BE2C (cell line): ENCODE measurements at regions not wholly inside any gene's neighbourhood (a gene's known extent, or its start where the extent isn't known, plus 50 kb on each side); places are given as distances from the start of the nearest gene placed in this dataset.

Source experiments
- DNase-seq: peaks from one replicate; pipeline ENCODE4 v3.0.0-alpha.2; 2020
- H3K27me3 ChIP-seq: fragments of 250-450 bp; sonication (Bioruptor Pico); 2 replicates; pipeline ENCODE4 v1.5.1; 2020; ENCODE audit warnings: mild to moderate bottlenecking
- H3K36me3 ChIP-seq: fragments of 250-450 bp; sonication (Bioruptor Pico); 2 replicates; pipeline ENCODE4 v1.5.1; 2020; ENCODE audit warnings: mild to moderate bottlenecking
- H3K4me1 ChIP-seq: fragments of 250-450 bp; sonication (Bioruptor Pico); 2 replicates; pipeline ENCODE4 v1.5.1; 2020
- H3K4me3 ChIP-seq: 2 replicates; pipeline ENCODE4 v1.5.1; 2011; ENCODE audit warnings: low read depth, low read length
- H3K9me3 ChIP-seq: fragments of 250-450 bp; sonication (Bioruptor Pico); 2 replicates; pipeline ENCODE4 v1.5.1; 2020
- TF ChIP-seq, protein P1 (sequence below): IDR thresholded peaks from 2 replicates; pipeline ENCODE4 v1.5.1; 2012; ENCODE audit warnings: mild to moderate bottlenecking, low read depth, low read length

DNA sequence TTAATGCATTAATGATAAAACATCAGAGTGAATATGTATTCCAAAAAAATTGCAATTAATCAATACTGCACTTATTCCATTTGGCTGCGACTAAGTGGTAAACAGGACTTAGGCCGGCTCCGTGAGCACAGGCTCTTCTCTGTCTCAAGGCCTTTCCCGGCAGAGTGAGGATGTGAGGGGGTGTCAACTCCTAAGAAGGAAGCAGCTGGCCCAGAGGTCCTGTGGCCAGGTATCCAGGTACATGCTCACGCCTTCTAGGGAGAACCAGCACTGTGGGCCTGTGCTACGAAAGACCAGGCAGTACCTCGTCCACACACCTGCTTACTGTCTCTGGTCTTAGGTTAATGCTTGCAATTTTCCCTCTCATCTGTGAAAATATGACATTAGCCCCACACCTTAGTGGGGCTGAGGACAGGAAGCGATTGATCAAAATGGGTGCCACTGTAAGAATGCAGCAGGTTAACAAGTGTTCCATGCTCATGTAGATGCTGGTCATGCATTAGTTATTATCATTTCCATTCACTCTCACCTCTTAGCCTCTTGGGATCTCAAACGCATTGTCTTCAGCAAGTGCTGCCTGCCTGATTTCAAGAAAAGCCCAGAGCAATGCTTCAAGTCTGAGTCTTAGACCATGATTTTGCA lies 175.3 kb downstream of the ABHD5 start:
- H3K36me3 ChIP-seq, result no peaks in the 10 kb centered on the region
- TF ChIP-seq, protein P1, sequence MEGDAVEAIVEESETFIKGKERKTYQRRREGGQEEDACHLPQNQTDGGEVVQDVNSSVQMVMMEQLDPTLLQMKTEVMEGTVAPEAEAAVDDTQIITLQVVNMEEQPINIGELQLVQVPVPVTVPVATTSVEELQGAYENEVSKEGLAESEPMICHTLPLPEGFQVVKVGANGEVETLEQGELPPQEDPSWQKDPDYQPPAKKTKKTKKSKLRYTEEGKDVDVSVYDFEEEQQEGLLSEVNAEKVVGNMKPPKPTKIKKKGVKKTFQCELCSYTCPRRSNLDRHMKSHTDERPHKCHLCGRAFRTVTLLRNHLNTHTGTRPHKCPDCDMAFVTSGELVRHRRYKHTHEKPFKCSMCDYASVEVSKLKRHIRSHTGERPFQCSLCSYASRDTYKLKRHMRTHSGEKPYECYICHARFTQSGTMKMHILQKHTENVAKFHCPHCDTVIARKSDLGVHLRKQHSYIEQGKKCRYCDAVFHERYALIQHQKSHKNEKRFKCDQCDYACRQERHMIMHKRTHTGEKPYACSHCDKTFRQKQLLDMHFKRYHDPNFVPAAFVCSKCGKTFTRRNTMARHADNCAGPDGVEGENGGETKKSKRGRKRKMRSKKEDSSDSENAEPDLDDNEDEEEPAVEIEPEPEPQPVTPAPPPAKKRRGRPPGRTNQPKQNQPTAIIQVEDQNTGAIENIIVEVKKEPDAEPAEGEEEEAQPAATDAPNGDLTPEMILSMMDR, result no peak
- DNase-seq, result no peak
- H3K4me1 ChIP-seq, result no peaks in the 10 kb centered on the region
- no peaks in the 10 kb centered on the region for H3K27me3 ChIP-seq
- H3K4me3 ChIP-seq, result no peak overlapping the region
- no peaks in the 10 kb centered on the region for H3K9me3 ChIP-seq

DNA sequence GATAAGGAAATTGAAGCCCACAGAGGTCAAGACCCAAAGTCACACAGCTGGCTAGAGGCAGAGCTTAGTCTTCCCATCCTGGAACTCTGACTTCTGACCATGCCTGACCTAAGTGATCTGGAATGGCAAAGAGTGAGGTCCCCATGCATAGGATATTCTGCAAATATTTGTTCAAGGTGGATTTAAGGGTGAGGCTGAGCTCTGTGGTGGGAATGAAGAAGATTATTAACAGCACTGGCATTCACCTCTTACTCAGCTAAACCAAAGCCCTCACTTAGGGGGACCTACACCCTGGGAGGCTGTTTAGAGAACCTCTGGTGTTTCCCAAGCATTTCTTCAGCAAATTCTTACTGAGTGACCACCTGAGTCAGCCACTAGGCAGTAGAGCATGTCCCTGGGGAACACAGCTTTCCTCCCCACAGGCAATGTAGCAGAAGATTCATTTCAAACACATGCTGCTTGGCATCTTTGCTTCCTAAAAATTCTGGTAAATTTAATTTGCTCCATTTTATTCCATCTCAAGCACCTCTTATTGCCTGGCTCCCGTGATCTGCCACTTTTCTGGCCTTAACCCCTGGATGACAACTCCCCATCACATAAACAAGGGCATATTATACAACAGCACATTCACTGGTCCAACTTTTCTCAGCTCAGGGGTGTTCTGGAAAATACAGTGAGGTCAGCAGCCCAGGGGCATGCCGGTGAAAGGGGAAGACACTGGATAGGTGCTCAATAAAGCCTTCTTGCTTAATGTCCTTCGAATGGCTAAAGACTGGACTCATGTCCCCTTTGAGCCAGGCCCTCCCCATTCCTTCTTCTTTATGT lies 176.0 kb downstream of the ABHD5 start:
- Histone ChIP-seq H3K4me1 (no peaks in the 10 kb centered on the region), H3K27me3 (no peaks in the 10 kb centered on the region), H3K36me3 (no peaks in the 10 kb centered on the region), H3K9me3 (no peaks in the 10 kb centered on the region), H3K4me3 (no peak overlapping the region)
- DNase-seq, result no peak
- TF ChIP-seq, protein P1, result no peak

- no peaks in the 10 kb centered on the region for H3K4me1 ChIP-seq
- H3K36me3 ChIP-seq, result no peaks in the 10 kb centered on the region
- TF ChIP-seq, protein P1, result no peak
- no peak for DNase-seq
- H3K27me3 ChIP-seq, result no peaks in the 10 kb centered on the region
- no peaks in the 10 kb centered on the region for H3K9me3 ChIP-seq
- no peak overlapping the region for H3K4me3 ChIP-seq
Measured at GRCh38 chr3:43867436-43868072, 176.8 kb downstream of the ABHD5 start.

- TF ChIP-seq, protein P1, result no peak
- Histone ChIP-seq H3K4me1 (no peaks in the 10 kb centered on the region), H3K27me3 (no peaks in the 10 kb centered on the region), H3K9me3 (no peaks in the 10 kb centered on the region), H3K36me3 (no peaks in the 10 kb centered on the region), H3K4me3 (no peak overlapping the region)
- DNase-seq, result no peak
Measured at GRCh38 chr3:43869491-43869890, 178.8 kb downstream of the ABHD5 start.

DNA sequence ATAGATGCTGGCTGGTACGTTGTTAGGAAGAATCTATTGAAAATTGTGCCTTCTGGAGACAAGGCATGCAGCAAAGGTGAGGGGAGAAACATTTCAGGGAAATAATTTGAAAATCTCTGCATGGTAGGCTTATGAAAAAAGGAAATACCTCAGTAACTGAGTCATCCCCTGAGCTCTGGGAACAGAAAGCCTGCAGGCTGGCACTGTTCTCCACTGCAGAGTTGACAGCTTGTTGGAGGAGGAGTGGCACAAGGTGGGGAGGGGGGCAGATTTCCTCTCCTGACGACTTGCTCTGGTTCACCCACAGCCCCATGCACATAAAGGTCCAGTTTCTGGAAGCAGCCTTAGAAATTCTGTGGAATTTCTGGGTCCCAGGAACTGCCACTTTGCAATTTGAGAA lies 179.4 kb downstream of the ABHD5 start:
- DNase-seq, result no peak
- Histone ChIP-seq H3K36me3 (no peaks in the 10 kb centered on the region), H3K9me3 (no peaks in the 10 kb centered on the region), H3K27me3 (no peaks in the 10 kb centered on the region), H3K4me3 (no peak overlapping the region), H3K4me1 (no peaks in the 10 kb centered on the region)
- TF ChIP-seq, protein P1, result no peak
